ENCODE measurements at regions not wholly inside any gene's neighbourhood (a gene's known extent, or its start where the extent isn't known, plus 50 kb on each side); places are given as distances from the start of the nearest gene placed in this dataset.

GRCh38 chr6:122122202-122122601, 277.2 kb upstream of the HSF2 start:
- no TSS peak for BruUV-seq (replicated peaks)

GRCh38 chr6:122122686-122123085, 276.8 kb upstream of the HSF2 start:
- TF ChIP-seq TCF7L2 (IDR thresholded peaks at IDR 0.05; ENCODE audit: low read depth, low read length) (no peak), POLR2AphosphoS5 (IDR thresholded peaks at IDR 0.05; ENCODE audit: low read depth, low read length) (no peak), REST (IDR thresholded peaks at IDR 0.05; ENCODE audit: insufficient read depth in 1 of 2, low read depth in 2 of 2, low read length in 1 of 2) (no peak), SIN3A (IDR thresholded peaks at IDR 0.05; ENCODE audit: borderline replicate concordance, insufficient read depth, low read depth, low read length) (no peak), CTCF (IDR thresholded peaks at IDR 0.05) (no peak)
- in situ Hi-C loops (cut with HindIII; ENCODE audit: low pct_unique_long_range_greater_than_20kb, low sequenced_read_pairs) = no loop called here
- no peaks in the 10 kb centered on the region for H3K4me1 ChIP-seq (ENCODE audit: control insufficient read depth, insufficient read depth, low read length)
- H3K36me3 ChIP-seq (ENCODE audit: control insufficient read depth, insufficient read depth, low read length) = no peaks in the 10 kb centered on the region
- ATAC-seq (no peak), DNase-seq (ENCODE audit: low read depth, low spot score) (no peak)
- peaks cover 5% of the 10 kb centered on the region; the same call in 1 of the 2 replicates for H3K9me3 ChIP-seq (ENCODE audit: control insufficient read depth, insufficient read depth, low read depth, low read length)
- H3K4me3 ChIP-seq (ENCODE audit: low read depth in 2 of 2, low read length in 2 of 2) = no peak overlapping the region
- ChIA-PET CTCF (no interaction called here), POLR2A (no interaction called here)
- H3K27ac ChIP-seq (ENCODE audit: low read length) = no peak overlapping the region
- intact Hi-C loops (cut with micrococcal nuclease; ENCODE audit: unreplicated experiment) = no loop called here
- BruUV-seq (replicated peaks) = no TSS peak
- H3K27me3 ChIP-seq (ENCODE audit: control insufficient read depth, insufficient read depth, low read length) = no peaks in the 10 kb centered on the region

More at GRCh38 chr6:122122202-122122601, 277.2 kb upstream of the HSF2 start:
- DNase-seq (ENCODE audit: low read depth, low spot score) (no peak), ATAC-seq (no peak)
- intact Hi-C loops (cut with micrococcal nuclease; ENCODE audit: unreplicated experiment) (no loop called here), in situ Hi-C loops (cut with HindIII; ENCODE audit: low pct_unique_long_range_greater_than_20kb, low sequenced_read_pairs) (no loop called here)
- ChIA-PET CTCF (no interaction called here), POLR2A (no interaction called here)
- no peaks in the 10 kb centered on the region for H3K27me3 ChIP-seq (ENCODE audit: control insufficient read depth, insufficient read depth, low read length)
- TF ChIP-seq REST (IDR thresholded peaks at IDR 0.05; ENCODE audit: insufficient read depth in 1 of 2, low read depth in 2 of 2, low read length in 1 of 2) (no peak), CTCF (IDR thresholded peaks at IDR 0.05) (no peak), TCF7L2 (IDR thresholded peaks at IDR 0.05; ENCODE audit: low read depth, low read length) (no peak), POLR2AphosphoS5 (IDR thresholded peaks at IDR 0.05; ENCODE audit: low read depth, low read length) (no peak), SIN3A (IDR thresholded peaks at IDR 0.05; ENCODE audit: borderline replicate concordance, insufficient read depth, low read depth, low read length) (no peak)
- no peaks in the 10 kb centered on the region for H3K4me1 ChIP-seq (ENCODE audit: control insufficient read depth, insufficient read depth, low read length)
- H3K9me3 ChIP-seq (ENCODE audit: control insufficient read depth, insufficient read depth, low read depth, low read length) = peaks cover 5% of the 10 kb centered on the region; the same call in 1 of the 2 replicates
- no peaks in the 10 kb centered on the region for H3K36me3 ChIP-seq (ENCODE audit: control insufficient read depth, insufficient read depth, low read length)
- H3K27ac ChIP-seq (ENCODE audit: low read length) = no peak overlapping the region
- H3K4me3 ChIP-seq (ENCODE audit: low read depth in 2 of 2, low read length in 2 of 2) = no peak overlapping the region

All from Panc1 (cell line).